HG03565 (cell line): ENCODE measurements at regions not wholly inside any gene's neighbourhood (a gene's known extent, or its start where the extent isn't known, plus 50 kb on each side); places are given as distances from the start of the nearest gene placed in this dataset.

Experiments
- ATAC-seq: cut with Tn5 transposase; IDR thresholded peaks from one replicate; pipeline ENCODE4 v1.9.1; 2021; ENCODE audit warnings: mild to moderate bottlenecking, moderate library complexity; ENCODE audit not compliant: unreplicated experiment

DNA sequence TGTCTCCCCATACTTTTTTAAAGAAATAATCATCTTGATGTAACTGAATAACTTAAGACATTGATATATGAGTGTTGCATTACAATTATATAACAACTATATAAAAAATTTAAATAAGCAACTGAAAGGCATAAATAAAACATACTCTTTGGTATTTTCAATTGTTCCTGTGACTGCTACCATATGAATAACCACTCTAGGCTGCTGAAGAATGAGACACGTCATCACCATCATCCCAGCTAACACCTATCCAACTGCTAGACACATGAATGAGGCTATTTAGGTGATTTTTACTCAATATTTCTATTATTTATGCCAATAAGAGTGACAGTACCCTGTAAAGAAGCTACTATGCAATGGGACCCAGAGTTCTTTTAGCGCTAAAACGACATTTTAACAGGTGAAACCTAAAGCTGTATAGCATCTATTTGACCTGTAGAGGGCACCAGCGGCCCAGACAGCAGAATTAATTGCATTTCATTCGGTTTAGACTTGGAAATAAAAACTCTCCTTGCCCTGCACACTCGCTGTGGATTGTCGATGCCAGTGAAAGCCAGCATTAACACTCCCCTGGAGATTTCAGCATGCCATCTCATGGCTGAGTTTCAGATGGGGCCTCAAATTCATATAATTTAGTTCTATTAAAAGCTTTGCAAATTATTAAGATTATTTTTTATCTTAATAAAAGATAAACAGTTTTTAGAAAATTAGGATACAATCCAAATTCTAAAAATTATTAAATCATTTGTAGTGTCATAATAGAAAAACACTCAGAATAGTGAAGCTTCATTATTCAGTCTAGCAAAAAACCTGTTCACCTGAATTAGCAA is 89.4 kb upstream of the MAP2 start:
- peak; percentile 77 for ATAC-seq

- no peak for ATAC-seq
Observed at GRCh38 chr2:209340522-209340921, 83.3 kb upstream of the MAP2 start.

GRCh38 chr2:209344349-209344748 is 79.5 kb upstream of the MAP2 start:
- ATAC-seq = no peak

GRCh38 chr2:209348433-209348832 is 75.4 kb upstream of the MAP2 start:
- ATAC-seq = no peak

GRCh38 chr2:209351636-209352035 is 72.2 kb upstream of the MAP2 start:
- no peak for ATAC-seq

GRCh38 chr2:209358992-209359391 is 64.9 kb upstream of the MAP2 start:
- no peak for ATAC-seq

DNA sequence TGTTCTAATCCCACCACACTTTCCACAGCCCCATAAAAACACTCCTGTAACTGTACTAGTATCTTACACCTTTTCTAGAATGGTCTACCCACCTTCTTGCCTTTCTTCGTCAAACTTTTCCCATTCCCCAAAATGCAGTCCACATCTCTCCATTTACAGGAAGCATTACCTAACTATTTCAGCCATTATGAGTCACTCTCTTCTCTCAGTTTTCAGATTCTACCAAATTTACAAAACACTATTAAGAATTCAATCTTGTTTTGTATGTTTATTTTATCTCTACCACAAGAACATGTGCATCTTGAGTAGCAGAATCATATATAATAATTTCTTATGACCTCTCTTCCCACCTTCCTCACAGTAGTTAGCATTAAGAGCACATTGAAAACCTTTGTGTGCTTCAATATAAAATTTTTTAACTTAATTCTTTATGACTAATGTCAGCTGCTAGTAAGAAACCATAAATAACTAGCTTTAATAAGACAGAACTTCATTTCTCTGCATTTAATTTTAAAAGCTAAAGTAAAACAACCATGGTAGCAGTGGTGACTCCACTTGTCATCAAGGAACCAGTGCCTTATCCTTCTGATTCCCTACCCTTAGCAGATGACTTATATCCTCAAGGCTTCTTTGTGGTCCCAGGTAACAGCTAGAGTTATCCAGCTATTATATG is 56.6 kb upstream of the MAP2 start:
- no peak for ATAC-seq

- no peak for ATAC-seq
Observed at GRCh38 chr2:209368406-209368805, 55.4 kb upstream of the MAP2 start.

DNA sequence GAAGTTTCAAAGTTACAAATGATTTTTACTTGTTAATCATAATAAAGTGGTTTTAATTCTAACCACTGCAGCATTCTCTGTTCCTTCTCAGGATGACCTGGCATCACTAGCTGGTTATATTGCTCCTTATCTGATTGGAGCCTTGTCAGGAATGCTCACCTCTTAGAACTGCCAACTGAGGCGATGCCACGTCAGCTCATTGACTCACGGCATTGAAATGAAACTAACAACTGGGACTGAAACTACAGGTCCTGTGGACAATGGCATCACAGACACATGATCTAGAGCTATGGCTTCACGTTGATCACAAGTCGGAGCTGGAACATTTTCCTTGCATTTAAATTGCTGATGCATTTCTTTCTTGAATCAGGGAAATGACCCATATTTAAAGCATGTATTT is 54.9 kb upstream of the MAP2 start:
- ATAC-seq = peak; percentile 70

DNA sequence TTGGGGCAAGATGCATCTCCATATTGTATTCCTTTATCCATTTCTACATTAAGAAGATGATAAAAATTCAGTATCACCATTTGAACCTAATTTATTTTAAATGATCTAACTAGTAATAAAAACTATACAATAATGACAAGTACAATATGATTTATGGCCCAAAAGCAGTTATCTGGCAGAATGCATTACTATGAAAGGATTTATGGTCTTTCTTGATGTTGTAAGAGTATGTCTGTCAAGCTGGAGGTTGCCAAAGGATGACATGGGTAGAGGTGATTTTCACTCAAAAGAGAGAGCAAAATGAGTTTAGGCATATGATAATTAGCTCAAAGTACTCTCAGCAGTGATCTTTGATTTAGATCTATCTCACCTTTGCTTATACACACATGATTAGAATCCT is 54.2 kb upstream of the MAP2 start:
- ATAC-seq = no peak

- ATAC-seq = no peak
Observed at GRCh38 chr2:209371407-209371806, 52.4 kb upstream of the MAP2 start.
